H1 (cell line): ENCODE measurements at regions not wholly inside any gene's neighbourhood (a gene's known extent, or its start where the extent isn't known, plus 50 kb on each side); places are given as distances from the start of the nearest gene placed in this dataset.

ENCODE experiments used
- CBX5 ChIP-seq: fragments of 300-800, 300-1000 bp; sonication (generic); IDR thresholded peaks from 2 replicates; pipeline ENCODE4 v1.7.1; 2016; ENCODE audit warnings: antibody characterized with exemption, low read length, low read depth
- CEBPB ChIP-seq: IDR thresholded peaks from 2 replicates; pipeline ENCODE4 v1.6.1; 2012; ENCODE audit warnings: low read depth, low read length
- EZH2 ChIP-seq: fragments of 200-600 bp; sonication (generic); IDR thresholded peaks from 2 replicates; pipeline ENCODE4 v1.7.1; 2012; ENCODE audit warnings: low read depth, mild to moderate bottlenecking, moderate library complexity, low read length, inconsistent platforms; ENCODE audit not compliant: severe bottlenecking
- JUND ChIP-seq: IDR thresholded peaks from 2 replicates; pipeline ENCODE4 v1.6.1; 2011; ENCODE audit warnings: mild to moderate bottlenecking, improper control_type of control experiment, low read length
- MAFK ChIP-seq: IDR thresholded peaks from 2 replicates; pipeline ENCODE4 v1.6.1; 2012; ENCODE audit warnings: low read depth, mild to moderate bottlenecking, improper control_type of control experiment, low read length
- NRF1 ChIP-seq: IDR thresholded peaks from 2 replicates; pipeline ENCODE4 v1.6.1; 2011; ENCODE audit warnings: mild to moderate bottlenecking, low read depth, low read length, improper control_type of control experiment
- POLR2A ChIP-seq, 2 experiments: IDR thresholded peaks; 1 replicate in 1 of 2; 2 replicates in 1 of 2; pipeline ENCODE4 v1.6.1; 2011; ENCODE audit warnings: low read depth in 2 of 2, low read length in 2 of 2, mild to moderate bottlenecking in 2 of 2; ENCODE audit errors: control extremely low read depth in 1 of 2
- SP1 ChIP-seq: IDR thresholded peaks from 2 replicates; pipeline ENCODE4 v1.6.1; 2011; ENCODE audit warnings: low read depth, low read length
- SRF ChIP-seq: IDR thresholded peaks from 2 replicates; pipeline ENCODE4 v1.6.1; 2011; ENCODE audit warnings: mild to moderate bottlenecking, low read depth, low read length, moderate library complexity
- TCF12 ChIP-seq: IDR thresholded peaks from 2 replicates; pipeline ENCODE4 v1.6.1; 2011; ENCODE audit warnings: low read depth, mild to moderate bottlenecking, low read length
- YY1 ChIP-seq: IDR thresholded peaks from 2 replicates; pipeline ENCODE4 v1.6.1; 2011; ENCODE audit warnings: low read depth, mild to moderate bottlenecking, low read length
- ZNF274 ChIP-seq: IDR thresholded peaks from 2 replicates; pipeline ENCODE4 v1.7.0; 2012; ENCODE audit warnings: low read length, borderline replicate concordance; ENCODE audit errors: extremely low read depth
- TF ChIP-seq, protein P1 (sequence below), 3 experiments: IDR thresholded peaks; 1 replicate in 2 of 3; 2 replicates in 1 of 3; pipeline versions ENCODE4 v1.5.1 to v1.6.1; 2011; ENCODE audit warnings: low read length in 3 of 3, mild to moderate bottlenecking in 3 of 3, inconsistent platforms in 2 of 3, low read depth in 1 of 3, moderate library complexity in 1 of 3; ENCODE audit not compliant: insufficient read depth in 1 of 3; ENCODE audit errors: control extremely low read depth in 1 of 3

DNA sequence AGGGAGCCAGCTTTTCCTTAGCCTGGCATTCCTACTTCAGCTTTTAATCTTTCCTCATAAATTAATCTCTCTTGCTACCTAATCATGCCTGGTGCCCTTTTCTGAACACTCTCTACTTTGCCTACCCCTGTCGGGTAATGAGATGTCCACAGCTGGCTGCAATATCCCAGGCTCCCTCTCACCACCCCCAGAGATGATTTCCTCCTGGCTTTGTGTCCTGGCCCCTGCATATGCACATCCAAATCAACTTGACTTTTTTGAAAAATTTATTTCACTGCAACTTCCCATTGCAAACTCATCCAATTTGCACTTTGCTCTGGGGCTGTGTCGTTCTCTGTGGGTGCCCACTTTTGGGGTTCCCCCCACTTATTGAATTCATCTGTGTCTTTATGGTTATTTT is 218.1 kb upstream of the SKOR2 start:
- TF ChIP-seq, protein P1, sequence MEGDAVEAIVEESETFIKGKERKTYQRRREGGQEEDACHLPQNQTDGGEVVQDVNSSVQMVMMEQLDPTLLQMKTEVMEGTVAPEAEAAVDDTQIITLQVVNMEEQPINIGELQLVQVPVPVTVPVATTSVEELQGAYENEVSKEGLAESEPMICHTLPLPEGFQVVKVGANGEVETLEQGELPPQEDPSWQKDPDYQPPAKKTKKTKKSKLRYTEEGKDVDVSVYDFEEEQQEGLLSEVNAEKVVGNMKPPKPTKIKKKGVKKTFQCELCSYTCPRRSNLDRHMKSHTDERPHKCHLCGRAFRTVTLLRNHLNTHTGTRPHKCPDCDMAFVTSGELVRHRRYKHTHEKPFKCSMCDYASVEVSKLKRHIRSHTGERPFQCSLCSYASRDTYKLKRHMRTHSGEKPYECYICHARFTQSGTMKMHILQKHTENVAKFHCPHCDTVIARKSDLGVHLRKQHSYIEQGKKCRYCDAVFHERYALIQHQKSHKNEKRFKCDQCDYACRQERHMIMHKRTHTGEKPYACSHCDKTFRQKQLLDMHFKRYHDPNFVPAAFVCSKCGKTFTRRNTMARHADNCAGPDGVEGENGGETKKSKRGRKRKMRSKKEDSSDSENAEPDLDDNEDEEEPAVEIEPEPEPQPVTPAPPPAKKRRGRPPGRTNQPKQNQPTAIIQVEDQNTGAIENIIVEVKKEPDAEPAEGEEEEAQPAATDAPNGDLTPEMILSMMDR (IDR thresholded peaks at IDR 0.05; ENCODE audit: control extremely low read depth in 1 of 3, insufficient read depth in 1 of 3, low read depth in 1 of 3, low read length in 3 of 3), result no peak
- no peak for TF ChIP-seq CBX5
- TF ChIP-seq SRF, result no peak
- no peak for TF ChIP-seq SP1
- TF ChIP-seq CEBPB, result no peak
- TF ChIP-seq TCF12, result no peak
- no peak for TF ChIP-seq NRF1
- TF ChIP-seq POLR2A (IDR thresholded peaks at IDR 0.05; ENCODE audit: control extremely low read depth in 1 of 2, low read depth in 2 of 2, low read length in 2 of 2), result no peak
- no peak for TF ChIP-seq ZNF274
- TF ChIP-seq EZH2, result no peak
- no peak for TF ChIP-seq MAFK
- no peak for TF ChIP-seq YY1
- TF ChIP-seq JUND, result no peak
